ENCODE measurements at regions not wholly inside any gene's neighbourhood (a gene's known extent, or its start where the extent isn't known, plus 50 kb on each side); places are given as distances from the start of the nearest gene placed in this dataset.

DNA sequence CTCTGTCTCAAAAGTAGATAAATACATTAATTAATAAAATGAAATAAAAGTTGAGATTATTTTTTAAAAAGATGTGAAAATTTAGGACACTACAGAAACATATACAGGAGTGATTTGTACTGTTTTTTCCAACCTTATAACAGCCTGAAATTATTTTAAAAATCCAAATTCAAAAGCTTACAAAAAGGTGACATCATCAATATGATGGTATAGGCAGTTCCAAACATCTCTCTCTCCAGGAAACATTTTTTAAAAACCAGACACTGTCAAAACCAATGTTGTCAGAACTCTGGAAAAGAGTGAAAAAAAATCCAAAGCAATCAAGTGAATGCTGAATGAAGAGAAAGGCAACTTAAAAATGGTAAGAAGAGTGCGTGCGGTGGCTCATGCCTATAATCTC lies 76.7 kb downstream of the HHEX start:
- TF ChIP-seq POLR2A (IDR thresholded peaks at IDR 0.05; ENCODE audit: low read length) (no peak), GATA1 (IDR thresholded peaks at IDR 0.05; ENCODE audit: low read depth, low read length) (no peak)
